Choroid plexus epithelial cell (primary cell): ENCODE measurements at regions not wholly inside any gene's neighbourhood (a gene's known extent, or its start where the extent isn't known, plus 50 kb on each side); places are given as distances from the start of the nearest gene placed in this dataset.

ENCODE experiments used
- DNase-seq: peaks from one replicate; pipeline ENCODE4 v3.0.0-alpha.2; 2010; ENCODE audit warnings: low read depth
- H3K4me3 ChIP-seq: 2 replicates; pipeline ENCODE4 v1.5.1; 2011; ENCODE audit warnings: low read depth, mild to moderate bottlenecking, control low read depth, low read length, moderate library complexity
- CTCF ChIP-seq: conservative IDR thresholded peaks from 2 replicates; pipeline ENCODE4 v1.5.1; 2011; ENCODE audit warnings: low read depth, mild to moderate bottlenecking, control low read depth, inconsistent platforms, low read length, moderate library complexity

- no peak overlapping the region for H3K4me3 ChIP-seq
- DNase-seq, result no peak
- no peak for TF ChIP-seq CTCF
Measured at GRCh38 chr2:118569876-118570535, 277.4 kb downstream of the EN1 start.

- H3K4me3 ChIP-seq, result no peak overlapping the region
- no peak for DNase-seq
- no peak for TF ChIP-seq CTCF
Measured at GRCh38 chr2:118568700-118569099, 278.7 kb downstream of the EN1 start.

- TF ChIP-seq CTCF, result no peak
- DNase-seq, result no peak
- no peak overlapping the region for H3K4me3 ChIP-seq
Measured at GRCh38 chr2:118565786-118566540, 281.5 kb downstream of the EN1 start.

- no peak for DNase-seq
- TF ChIP-seq CTCF, result no peak
- H3K4me3 ChIP-seq, result no peak overlapping the region
Measured at GRCh38 chr2:118565301-118565700, 282.1 kb downstream of the EN1 start.

- TF ChIP-seq CTCF, result no peak
- no peak overlapping the region for H3K4me3 ChIP-seq
- no peak for DNase-seq
Measured at GRCh38 chr2:118562144-118562543, 285.3 kb downstream of the EN1 start.

GRCh38 chr2:118558846-118559245 is 288.6 kb downstream of the EN1 start:
- H3K4me3 ChIP-seq, result no peak overlapping the region
- DNase-seq, result no peak
- no peak for TF ChIP-seq CTCF

- no peak for DNase-seq
- H3K4me3 ChIP-seq, result no peak overlapping the region
- TF ChIP-seq CTCF, result no peak
Measured at GRCh38 chr2:118557791-118558190, 289.7 kb downstream of the EN1 start.
